GM18907 (cell line): ENCODE measurements at regions not wholly inside any gene's neighbourhood (a gene's known extent, or its start where the extent isn't known, plus 50 kb on each side); places are given as distances from the start of the nearest gene placed in this dataset.

Source experiments
- ATAC-seq: cut with Tn5 transposase; IDR thresholded peaks from one replicate; pipeline ENCODE4 v1.9.1; 2021; ENCODE audit warnings: mild to moderate bottlenecking, moderate library complexity; ENCODE audit not compliant: unreplicated experiment

DNA sequence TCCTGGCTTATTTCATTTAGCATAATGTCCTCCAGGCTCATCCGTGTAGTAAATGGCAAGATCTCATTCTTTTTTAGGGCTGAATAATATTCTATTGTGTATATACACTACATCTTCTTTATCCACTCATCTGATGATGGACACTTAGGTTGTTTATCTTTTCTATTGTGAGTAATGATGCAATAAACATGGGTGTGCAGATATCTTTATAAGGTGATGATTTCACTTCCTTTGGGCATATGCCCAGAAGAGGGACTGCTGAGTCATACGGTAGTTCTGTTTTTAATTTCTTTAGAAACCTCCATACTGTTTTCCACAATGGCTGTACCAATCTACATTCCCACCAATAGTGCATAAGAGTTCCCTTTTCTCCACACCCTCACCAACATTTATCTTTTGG lies 317.6 kb upstream of the CNKSR2 start:
- ATAC-seq = no peak

DNA sequence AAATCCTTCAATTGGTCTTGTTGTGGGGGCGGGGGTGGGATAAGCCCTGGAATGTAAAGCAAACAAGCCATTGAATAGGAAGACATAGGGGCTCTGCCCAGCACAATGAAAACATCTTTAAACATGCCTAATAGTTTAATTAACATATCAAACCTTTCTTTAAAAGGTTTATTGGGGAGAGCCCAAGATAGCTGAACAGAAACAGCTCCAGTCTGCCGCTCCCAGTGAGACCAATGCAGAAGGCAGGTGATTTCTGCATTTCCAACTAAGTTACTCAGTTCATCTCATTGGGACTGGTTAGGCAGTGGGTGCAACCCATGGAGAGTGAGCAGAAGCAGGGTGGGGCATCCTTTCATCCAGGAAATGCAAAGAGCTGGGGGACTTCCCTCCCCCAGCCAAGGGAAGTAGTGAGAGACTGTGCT lies 327.2 kb upstream of the CNKSR2 start:
- no peak for ATAC-seq

DNA sequence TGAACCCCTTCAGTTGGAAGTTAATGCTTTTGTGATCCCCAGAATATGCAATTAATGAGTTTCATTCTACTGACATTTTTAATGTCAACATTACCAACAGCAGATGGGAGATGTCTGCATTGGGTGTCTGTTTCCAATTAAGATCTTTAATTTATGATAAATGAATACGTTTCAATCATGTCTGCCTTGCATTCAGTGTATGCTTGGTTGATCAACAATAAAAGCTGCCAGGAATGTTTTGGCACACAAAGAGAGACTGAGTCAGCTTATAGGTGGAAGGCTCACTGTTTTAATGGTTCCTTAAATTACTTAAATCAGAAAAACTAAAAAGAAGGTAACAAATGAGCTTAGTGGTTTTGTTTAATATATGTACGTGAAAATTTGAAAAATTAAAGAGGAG lies 359.9 kb upstream of the CNKSR2 start:
- ATAC-seq = no peak

DNA sequence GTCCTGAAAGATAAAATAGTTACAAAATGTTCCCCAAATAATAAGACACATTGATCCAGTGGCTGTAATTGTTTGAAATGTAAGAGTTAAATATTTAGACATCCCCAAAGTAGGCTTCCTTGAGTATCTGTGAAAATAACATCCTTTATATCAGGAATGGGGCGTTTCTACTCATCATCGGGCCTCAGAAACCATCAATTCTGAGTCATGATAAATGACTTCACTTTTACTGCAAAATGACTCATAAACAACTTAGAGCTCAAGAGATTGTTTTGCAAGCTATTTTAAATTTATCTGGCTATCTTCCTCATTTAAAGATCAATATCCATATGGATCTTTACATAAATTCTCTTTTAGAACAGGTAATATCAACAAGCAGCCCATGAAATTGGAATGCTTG lies 369.4 kb upstream of the CNKSR2 start:
- no peak for ATAC-seq

DNA sequence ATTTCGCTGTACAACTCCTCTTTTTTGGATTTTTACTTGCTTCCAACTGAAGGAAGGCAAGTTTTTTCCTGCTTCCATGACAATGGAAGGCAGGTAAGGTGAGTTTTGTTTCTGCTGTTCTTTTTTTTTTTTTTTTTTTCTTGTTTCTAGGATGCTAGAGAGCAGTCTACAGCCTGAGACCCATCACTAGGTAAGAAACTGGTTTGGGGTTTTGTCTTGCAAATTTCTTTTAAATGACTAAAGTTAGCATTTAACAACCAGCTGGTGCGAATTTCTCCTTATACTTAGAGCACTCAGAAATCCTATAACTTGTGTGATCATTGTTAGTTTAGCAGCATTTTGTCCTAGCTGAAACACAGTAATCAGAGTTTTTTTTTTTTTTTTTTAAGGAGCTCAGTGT lies 378.4 kb upstream of the CNKSR2 start:
- no peak for ATAC-seq

DNA sequence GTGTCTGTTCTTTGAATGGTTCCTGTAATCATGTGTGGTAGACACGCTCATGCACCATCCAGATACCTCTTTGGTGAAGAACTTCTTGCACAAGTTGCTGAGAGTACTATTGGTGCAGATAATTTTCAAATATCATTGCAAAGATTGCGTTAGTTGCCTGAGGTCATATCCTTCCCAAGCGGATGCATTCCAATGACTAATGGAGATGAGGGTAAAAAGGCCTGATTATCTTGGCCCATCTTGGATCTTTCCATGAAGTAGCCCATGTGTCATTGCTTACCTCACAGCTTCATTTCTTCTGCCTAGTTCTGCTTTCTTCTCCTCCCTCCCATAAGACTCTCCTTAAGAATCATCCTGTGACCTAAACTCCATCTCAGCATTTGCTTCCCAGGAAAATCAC lies 384.9 kb upstream of the CNKSR2 start:
- no peak for ATAC-seq

DNA sequence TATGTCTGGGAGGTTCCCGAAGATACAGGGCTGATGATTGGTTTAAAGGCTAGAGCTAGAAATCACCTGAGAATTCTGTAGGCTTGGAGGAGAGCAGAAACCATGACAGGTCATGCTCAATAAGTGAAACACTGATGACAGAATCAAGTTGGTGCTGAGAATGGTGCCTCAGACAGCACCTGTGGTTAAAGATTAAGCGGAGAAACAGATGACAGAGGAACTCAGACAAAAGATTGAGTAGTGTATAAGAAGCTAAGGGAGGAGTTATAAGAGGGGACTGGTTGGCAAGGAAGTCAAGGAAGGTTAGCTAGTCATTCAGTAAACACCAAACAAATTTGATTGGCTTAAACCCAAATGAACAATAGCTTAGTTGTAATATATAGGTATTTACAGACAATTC lies 385.4 kb upstream of the CNKSR2 start:
- peak; percentile 57 for ATAC-seq

DNA sequence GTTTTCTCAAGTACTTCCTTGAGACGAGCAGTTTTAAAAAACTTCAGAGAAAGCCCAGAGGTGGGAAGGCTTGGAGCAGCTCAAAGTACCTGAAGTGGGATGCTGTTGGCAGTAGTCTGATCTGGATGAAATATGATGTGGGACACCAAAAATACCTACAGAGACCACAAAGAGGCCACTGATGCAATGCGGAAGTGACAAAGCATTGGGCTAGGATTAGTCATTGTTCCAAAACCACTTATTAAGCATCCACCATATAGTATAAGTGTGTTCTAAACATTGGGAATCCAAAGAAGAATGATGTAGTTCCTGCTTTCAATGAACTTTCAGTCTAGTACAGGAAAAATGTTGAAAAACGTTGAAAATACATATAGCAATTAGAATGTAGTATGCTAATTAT lies 386.1 kb upstream of the CNKSR2 start:
- ATAC-seq = no peak

DNA sequence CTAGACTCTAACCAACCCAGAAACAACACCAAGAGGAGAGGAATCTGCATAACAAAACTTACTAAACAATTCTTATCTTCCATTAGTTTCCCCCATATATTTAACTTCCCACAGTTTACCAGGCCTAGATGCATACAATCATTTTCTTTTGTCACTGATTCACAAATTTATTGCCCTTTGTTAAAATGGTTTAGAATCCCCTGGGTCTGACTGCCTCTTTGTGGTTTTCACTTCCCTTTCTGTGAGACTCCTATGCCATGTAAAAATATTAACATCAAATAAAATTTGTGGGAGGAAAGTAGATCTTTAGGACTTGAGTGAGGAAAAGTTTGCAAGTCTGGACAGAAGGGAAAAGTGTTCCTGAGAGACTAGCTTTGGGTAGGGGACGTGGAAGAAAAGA lies 393.8 kb upstream of the CNKSR2 start:
- peak; percentile 63 for ATAC-seq

DNA sequence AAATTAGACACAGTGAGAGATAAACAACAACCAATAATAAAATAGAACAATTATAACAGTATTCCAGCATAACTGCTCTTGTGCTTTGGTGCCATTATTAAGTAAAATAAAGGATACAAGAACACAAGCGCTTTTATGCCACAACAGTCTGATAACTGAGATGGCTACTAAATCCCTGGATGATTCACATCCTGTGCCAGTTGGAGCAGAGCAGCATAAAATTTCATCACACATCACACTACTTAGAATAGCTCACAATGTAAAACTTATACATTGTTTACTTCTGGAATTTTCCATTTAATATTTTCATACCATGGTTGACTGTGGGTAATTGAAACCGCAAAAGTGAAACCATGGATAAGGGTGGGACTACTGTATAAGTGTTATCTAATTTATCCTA lies 399.9 kb upstream of the CNKSR2 start:
- ATAC-seq = no peak

DNA sequence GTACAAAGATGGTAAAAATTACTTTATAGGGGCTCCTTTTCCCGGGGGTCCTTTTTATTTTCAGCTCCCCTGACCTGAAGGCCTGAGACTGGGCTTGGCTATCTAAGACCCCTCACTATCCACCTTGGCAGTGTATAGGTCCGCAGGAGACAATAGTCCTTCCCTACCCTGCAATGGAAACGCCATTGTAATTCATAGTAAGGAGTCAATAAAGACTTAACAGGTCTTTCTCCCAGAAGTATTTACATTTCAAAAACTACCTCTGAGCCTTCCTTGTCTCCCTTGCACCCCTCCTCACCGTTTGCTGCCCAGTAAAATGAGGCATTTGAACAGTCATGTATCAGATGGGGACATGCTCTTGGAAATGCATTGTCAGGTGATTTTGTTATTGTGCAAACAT lies 401.2 kb upstream of the CNKSR2 start:
- no peak for ATAC-seq

DNA sequence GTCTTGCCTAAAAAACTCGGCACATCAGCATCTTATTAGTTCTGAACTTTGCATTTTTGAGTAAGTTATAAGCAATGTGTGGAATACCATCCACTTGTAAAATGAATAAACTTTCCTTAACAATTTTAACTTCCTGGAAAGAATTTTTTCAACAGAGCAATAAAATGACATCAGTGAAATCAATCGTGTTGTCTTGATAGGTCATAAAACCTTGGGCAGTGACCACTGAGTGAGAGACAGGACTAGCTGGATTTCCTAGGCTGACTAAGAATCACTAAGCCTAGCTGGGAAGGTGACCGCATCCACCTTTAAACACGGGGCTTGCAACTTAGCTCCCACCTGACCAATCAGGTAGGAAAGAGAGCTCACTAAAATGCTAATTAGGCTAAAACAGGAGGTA lies 403.0 kb upstream of the CNKSR2 start:
- no peak for ATAC-seq

DNA sequence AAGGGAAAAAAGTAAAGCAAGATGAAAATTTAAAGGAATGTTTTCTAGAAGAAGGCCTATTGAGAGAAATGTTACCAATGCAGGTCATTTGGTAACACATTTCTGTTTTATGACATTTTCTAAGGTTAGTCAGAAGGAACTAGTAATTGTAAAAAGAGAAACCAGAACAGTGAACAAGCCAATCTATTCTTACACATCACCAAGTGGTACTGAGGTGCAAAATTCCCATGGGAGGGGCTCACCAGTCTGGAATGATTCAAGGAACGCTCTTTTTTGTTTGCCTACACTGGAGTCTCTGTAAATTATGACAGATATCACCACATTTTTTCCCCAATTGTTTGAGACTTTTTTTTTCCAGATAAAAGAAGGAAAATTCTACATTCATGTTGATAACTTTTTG lies 404.7 kb upstream of the CNKSR2 start:
- no peak for ATAC-seq

DNA sequence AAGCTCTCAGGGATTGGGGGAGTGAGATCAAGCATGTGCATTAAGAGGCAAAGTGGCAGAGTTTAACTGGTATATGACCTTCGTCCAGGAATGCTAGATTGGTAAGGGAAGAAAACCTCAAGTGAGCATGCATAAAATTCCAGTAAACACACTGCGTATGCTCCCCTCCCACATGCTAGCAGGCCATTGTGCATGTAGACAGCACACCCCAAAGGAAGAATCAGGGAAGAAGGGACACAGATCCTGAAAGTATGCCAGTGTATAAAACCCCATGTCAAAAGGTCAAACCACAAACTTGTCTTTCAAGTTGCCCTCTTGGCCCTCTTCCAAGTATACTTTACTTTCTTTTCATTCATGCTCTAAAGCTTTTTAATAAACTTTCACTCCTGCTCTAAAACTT lies 405.2 kb upstream of the CNKSR2 start:
- ATAC-seq = no peak

DNA sequence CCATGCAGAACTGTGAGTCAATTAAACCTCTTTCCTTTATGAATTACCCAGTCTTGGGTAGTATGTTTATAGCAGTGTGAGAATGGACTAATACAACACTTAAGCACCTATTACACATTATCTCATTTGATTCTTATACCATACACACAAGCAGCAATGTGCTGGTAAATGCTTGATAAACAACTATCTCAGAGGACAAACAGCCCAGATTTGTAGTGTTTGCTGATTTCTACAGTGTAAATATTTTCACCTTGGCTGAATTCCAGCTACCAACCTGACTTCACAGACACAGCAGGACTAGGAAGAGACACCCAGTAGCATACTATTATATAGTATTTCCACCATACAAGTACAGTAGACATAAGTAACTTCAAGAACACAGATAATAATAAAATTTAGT lies 406.5 kb upstream of the CNKSR2 start:
- no peak for ATAC-seq

DNA sequence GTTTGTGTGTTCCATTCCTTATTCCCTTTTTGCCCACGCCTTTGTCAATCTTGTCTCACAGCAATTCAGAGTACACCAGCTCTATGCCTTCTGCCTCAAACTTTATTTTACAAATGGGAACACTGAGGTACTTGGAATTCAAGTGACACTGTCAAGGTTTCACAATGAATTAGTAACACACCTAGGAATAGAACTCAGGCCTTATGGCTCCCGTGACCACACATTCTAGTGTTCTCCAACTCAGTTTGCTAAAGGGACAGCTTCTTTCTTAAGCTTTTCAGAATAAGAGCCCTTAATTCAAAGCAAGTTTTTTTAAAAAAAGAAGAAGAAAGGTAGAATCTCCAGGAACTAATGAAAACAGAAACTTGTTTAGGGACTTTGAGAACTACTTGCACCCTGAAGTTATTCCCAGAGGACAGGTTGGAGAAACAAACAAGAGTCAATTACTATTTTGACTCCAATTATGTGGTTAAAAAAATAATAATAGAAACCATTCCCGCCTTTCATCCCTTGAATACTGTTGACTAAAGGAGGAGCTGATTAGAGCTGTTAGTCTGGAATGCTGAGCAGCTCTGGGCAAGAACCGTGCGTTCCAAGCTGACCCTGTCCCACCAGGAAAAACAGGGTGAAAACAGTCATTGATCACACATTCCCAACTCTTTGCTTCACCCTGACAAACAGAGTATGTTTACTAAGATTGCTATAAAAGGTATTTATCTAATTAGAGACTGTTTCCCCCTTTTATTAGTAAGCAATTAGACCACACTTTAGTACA lies 408.8 kb upstream of the CNKSR2 start:
- no peak for ATAC-seq

DNA sequence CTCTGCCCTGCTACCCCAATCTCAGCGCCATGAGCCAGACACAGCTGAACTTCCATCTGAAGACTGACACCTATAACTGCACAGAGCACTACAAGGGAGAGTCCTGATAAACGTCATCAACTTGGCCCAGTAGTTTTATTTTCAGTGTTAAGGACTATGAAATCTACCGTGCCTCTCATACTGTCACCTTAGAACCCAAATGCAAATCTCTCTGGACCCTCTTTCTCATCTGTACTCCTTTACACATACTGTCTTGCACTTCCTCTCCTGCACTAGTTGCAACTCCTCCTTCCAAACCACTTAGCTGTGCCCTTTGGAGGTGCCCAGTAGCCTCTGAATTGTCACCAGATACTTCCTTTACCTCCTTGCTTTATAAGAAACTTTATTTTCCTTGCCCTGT lies 420.2 kb upstream of the CNKSR2 start:
- no peak for ATAC-seq

DNA sequence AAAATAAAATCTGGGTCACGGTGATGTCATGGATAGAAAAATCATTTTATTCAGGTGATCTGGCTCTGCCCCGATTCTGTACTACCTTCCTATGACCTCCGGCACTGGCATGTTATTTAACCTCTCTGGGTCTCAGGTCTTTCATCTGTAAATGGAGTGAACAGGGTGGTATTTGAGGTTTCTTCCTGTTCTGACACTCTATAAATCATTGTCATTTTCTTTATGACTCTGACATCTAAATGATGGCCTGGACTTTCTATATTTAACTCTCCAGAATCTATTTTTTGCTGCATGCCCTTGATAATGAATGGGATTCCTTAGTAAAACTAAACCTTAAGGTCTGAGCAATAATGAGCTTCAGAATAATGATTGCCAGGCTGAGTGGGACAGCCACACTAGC lies 422.0 kb upstream of the CNKSR2 start:
- peak; percentile 42 for ATAC-seq

DNA sequence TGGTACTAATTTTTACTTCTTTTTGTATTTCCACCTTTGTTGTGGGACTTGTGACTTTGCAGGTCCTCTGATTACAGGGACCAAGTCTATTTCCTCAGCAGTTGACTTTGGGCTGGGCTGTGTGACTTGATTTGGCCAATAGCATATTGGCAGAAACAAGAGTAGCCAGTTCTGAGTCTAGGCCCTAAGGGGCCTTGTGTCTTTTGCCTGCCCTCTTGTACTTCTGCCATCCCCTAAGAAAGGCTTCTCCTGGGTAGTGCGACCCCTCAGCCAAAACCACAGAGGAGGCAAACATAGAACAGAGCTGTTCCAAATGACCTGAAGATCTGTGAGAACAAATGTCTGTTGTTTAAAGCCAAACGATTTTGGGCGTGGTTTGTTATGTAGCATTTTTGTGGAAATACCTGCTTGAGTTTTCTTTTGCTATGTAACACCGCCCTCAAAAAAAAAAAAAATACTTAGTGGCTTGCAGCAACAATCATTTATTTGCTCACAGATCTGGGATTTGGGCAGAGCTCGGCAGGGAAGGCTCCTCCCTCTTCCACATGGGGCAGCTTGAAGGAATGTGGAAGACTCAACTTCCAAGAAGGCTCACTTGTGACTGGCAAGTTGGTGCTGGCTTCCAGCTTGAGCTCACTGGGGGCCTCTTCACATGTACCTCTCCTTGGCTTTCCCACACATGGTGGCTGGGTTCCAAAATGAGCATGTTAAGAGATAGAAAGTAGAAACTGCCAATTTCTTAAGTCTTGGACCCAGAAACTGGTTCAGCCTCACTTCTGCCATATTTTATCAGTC lies 423.0 kb upstream of the CNKSR2 start:
- ATAC-seq = no peak

DNA sequence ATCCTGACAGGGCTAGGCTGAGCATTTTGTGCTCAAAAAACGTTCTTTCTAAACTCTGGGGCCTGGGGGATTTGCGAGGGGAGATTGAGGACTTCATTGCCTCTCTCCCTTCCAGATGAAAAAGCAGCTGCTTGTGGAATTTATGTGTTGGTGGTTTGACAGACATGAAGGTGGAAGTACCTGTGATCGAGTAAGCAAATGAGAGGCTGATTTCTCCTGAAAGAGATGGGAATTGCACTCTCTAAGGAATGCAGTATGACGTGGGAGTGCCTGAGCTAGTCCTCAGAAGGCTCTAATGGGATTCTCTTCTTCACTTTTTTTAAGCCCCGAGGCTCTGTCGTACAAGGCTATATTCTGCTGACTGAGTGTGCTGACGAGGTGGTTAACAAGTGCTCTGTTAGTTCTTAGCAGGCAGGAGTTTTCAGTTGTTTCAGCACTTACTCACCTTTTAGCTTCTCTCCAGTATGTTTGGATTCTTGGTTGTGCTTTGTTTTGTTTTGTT lies 426.8 kb upstream of the CNKSR2 start:
- ATAC-seq = no peak

DNA sequence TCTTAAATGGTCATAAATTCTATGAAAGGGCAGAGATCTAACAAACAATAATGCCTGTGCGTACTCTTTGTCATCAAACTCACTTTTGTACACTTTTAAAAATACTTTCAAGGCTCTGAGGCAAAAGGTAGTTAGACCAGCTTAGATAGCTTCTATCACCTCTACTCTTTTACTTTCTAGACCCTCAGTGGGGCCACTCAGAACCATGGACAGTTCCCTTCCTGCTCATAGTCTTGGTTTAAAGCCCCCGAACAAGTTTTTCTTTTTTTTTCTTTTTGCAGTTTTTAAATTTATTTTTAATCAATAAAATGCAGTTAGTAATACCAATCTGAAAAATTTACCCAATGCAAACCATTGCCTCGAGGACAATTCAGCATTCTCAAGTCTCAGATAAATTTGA lies 460.5 kb upstream of the CNKSR2 start:
- ATAC-seq = no peak

DNA sequence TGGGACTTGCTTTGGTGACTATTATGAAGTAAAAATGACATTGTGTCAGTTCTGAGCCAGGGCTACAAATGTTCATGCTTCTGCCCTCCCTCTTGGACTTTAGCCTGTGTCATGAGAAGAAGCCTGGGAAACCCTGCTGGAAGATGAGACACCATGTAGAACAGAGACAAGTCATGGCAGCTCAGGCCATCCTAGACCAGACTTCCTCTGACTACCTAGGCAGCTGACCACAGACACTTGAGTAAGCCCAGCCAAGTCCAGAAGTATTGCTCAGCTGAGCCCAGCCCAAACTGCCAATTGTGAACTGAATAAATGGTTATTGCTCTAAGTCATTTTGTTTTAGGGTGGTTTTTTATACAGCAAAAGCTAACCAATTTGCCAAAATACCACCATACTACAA lies 467.6 kb upstream of the CNKSR2 start:
- no peak for ATAC-seq
